HepG2 (cell line): ENCODE measurements at regions not wholly inside any gene's neighbourhood (a gene's known extent, or its start where the extent isn't known, plus 50 kb on each side); places are given as distances from the start of the nearest gene placed in this dataset.

Experiments
- ATAC-seq: fragments of 200-7000 bp; cut with Tn5 transposase; 3 replicates; pipeline ENCODE4 v1.9.1; 2020; ENCODE audit warnings: mild to moderate bottlenecking, moderate library complexity
- BruUV-seq: library from RNA; stranded (reverse); fragments of 400-500 nt; replicated peaks from 2 replicates; lab custom pipeline; 2021; lab: Mats Ljungman, UMichigan
- CTCF ChIA-PET: fragments of 300-600 bp; formaldehyde crosslinking; extraction: SDS; loops from one replicate; lab custom pipeline; 2021; ENCODE audit warnings: low total read pairs, inconsistent platforms, low intra/inter-chr PET ratio; lab: Yijun Ruan, JAX
- POLR2A ChIA-PET: fragments of 350-600 bp; sonication (Branson Sonifier 250); formaldehyde crosslinking; loops from one replicate; lab custom pipeline; 2020; ENCODE audit warnings: antibody characterized with exemption, inconsistent platforms; lab: Yijun Ruan, JAX
- DNase-seq: peaks from one replicate; pipeline ENCODE4 v3.0.0-alpha.2; 2015; ENCODE audit warnings: low spot score
- FAIRE-seq: peaks from 3 replicates; lab custom pipeline; 2011; peaks lifted over from hg19 to GRCh38; lab: Jason Lieb, UNC
- H2AFZ ChIP-seq: one replicate; pipeline ENCODE4 v1.6.1; 2011; ENCODE audit warnings: low read length, inconsistent platforms
- H3K27ac ChIP-seq: fragments of 300-600 bp; 3 replicates; pipeline ENCODE4 v1.8.0; 2011; ENCODE audit warnings: mixed run types, mild to moderate bottlenecking, mixed read lengths, low read length, inconsistent platforms; ENCODE audit not compliant: insufficient read depth; ENCODE audit errors: extremely low read length
- H3K27me3 ChIP-seq, 2 experiments: fragments of 200-600 bp in 1 of 2; 2 replicates in 1 of 2; 3 replicates in 1 of 2; pipeline versions ENCODE4 v1.6.0 to v1.8.0; 2011; ENCODE audit warnings: low read length in 2 of 2, mild to moderate bottlenecking in 2 of 2, moderate library complexity in 2 of 2, inconsistent platforms in 1 of 2; ENCODE audit not compliant: insufficient read depth in 2 of 2, control insufficient read depth in 1 of 2
- H3K36me3 ChIP-seq, 2 experiments: fragments of 200-600 bp in 1 of 2; replicated peaks in 1 of 2; 2 replicates in 1 of 2; 3 replicates in 1 of 2; pipeline versions ENCODE4 v1.5.1 to v1.8.0; 2011; ENCODE audit warnings: low read length in 2 of 2, inconsistent platforms in 1 of 2; ENCODE audit not compliant: insufficient read depth in 2 of 2, control insufficient read depth in 1 of 2
- H3K4me1 ChIP-seq: 2 replicates; pipeline ENCODE4 v1.5.1; 2012; ENCODE audit warnings: low read length, inconsistent platforms; ENCODE audit not compliant: insufficient read depth
- H3K4me2 ChIP-seq: 2 replicates; pipeline ENCODE4 v1.6.0; 2011; ENCODE audit warnings: low read depth, low read length, inconsistent platforms
- H3K4me3 ChIP-seq, 3 experiments: fragments of 200-600 bp in 1 of 3; sonication (generic), shearing (Covaris generic) in 1 of 3; replicated peaks in 1 of 3; 2 replicates each; pipeline ENCODE4 v1.5.1; 2011 to 2016; ENCODE audit warnings: low read length in 3 of 3, inconsistent platforms in 2 of 3, low read depth in 2 of 3, mild to moderate bottlenecking in 2 of 3, control low read depth in 1 of 3, mixed read lengths in 1 of 3; ENCODE audit not compliant: insufficient read depth in 1 of 3
- H3K79me2 ChIP-seq: one replicate; pipeline ENCODE4 v1.6.1; 2011; ENCODE audit warnings: low read length, inconsistent platforms; ENCODE audit not compliant: insufficient read depth
- H3K9ac ChIP-seq: 2 replicates; pipeline ENCODE4 v1.6.0; 2011; ENCODE audit warnings: mild to moderate bottlenecking, low read depth, low read length, inconsistent platforms; ENCODE audit not compliant: insufficient read depth
- H3K9me3 ChIP-seq: 2 replicates; pipeline ENCODE4 v1.5.1; 2012; ENCODE audit warnings: mild to moderate bottlenecking, low read length
- H4K20me1 ChIP-seq: 2 replicates; pipeline ENCODE4 v1.6.0; 2011; ENCODE audit warnings: inconsistent platforms, mild to moderate bottlenecking, low read length, moderate library complexity; ENCODE audit not compliant: insufficient read depth
- ARID4A ChIP-seq: sonication (generic); formaldehyde crosslinking; IDR thresholded peaks from 2 replicates; pipeline ENCODE4 v1.5.0; 2020; ENCODE audit warnings: mild to moderate bottlenecking, missing genetic modification reagents, borderline replicate concordance
- CENPX ChIP-seq: sonication (generic); formaldehyde crosslinking; IDR thresholded peaks from 2 replicates; pipeline ENCODE4 v1.9.0; 2021; ENCODE audit warnings: mild to moderate bottlenecking, missing genetic modification reagents, moderate library complexity
- FOXK2 ChIP-seq: fragments of 450-650 bp; IDR thresholded peaks from 2 replicates; pipeline ENCODE4 v1.6.1; 2016
- GFI1 ChIP-seq: sonication (generic); formaldehyde crosslinking; IDR thresholded peaks from 2 replicates; pipeline ENCODE4 v1.5.0; 2020; ENCODE audit warnings: missing genetic modification reagents, mild to moderate bottlenecking, borderline replicate concordance
- KAT7 ChIP-seq: IDR thresholded peaks from 2 replicates; pipeline ENCODE4 v1.6.1; 2018; ENCODE audit warnings: borderline replicate concordance, missing compliant biosample characterization
- MAFF ChIP-seq: IDR thresholded peaks from 2 replicates; pipeline ENCODE4 v1.6.1; 2011; ENCODE audit warnings: low read depth, low read length, improper control_type of control experiment
- PHF8 ChIP-seq: sonication (generic); formaldehyde crosslinking; IDR thresholded peaks from 2 replicates; pipeline ENCODE4 v1.5.0; 2020; ENCODE audit warnings: missing genetic modification reagents
- POGZ ChIP-seq: sonication (generic); formaldehyde crosslinking; IDR thresholded peaks from 2 replicates; pipeline ENCODE4 v1.4.0; 2020; ENCODE audit warnings: mild to moderate bottlenecking, missing genetic modification reagents
- WIZ ChIP-seq: sonication (generic); formaldehyde crosslinking; IDR thresholded peaks from 2 replicates; pipeline ENCODE4 v1.5.1; 2020; ENCODE audit warnings: mild to moderate bottlenecking, missing genetic modification reagents
- ZBTB33 ChIP-seq: sonication (generic); formaldehyde crosslinking; IDR thresholded peaks from 2 replicates; pipeline ENCODE4 v1.4.0; 2020; ENCODE audit warnings: missing genetic modification reagents
- ZNF143 ChIP-seq: sonication (generic); formaldehyde crosslinking; IDR thresholded peaks from 2 replicates; pipeline ENCODE4 v1.4.0; 2020; ENCODE audit warnings: missing genetic modification reagents
- ZNF432 ChIP-seq: sonication (generic); formaldehyde crosslinking; IDR thresholded peaks from 2 replicates; pipeline ENCODE4 v1.5.0; 2020; ENCODE audit warnings: missing genetic modification reagents, mild to moderate bottlenecking, borderline replicate concordance
- whole genome bisulfite sequencing: methylation state at CpG from one replicate; pipeline ENCODE4 v1.1.6; 2017; ENCODE audit warnings: low lambda C conversion rate; 5-methylcytosine and 5-hydroxymethylcytosine counted together
- in situ Hi-C: cut with HindIII; loops from 2 replicates; pipeline ENCODE4 v1.10.0; 2017; ENCODE audit warnings: low pct_unique_long_range_greater_than_20kb; ENCODE audit not compliant: extremely low pct_ligation_motif_present
- intact Hi-C: fragments of 100-400 bp; cut with micrococcal nuclease; formaldehyde crosslinking; loops from one replicate; pipeline ENCODE4 v1.10.0; 2022; ENCODE audit not compliant: unreplicated experiment

GRCh38 chr12:59973515-59973914 lies 377.7 kb downstream of the SLC16A7 start:
- ATAC-seq, result no peak
- Histone ChIP-seq H3K27ac (no peak overlapping the region), H3K9me3 (no peaks in the 10 kb centered on the region), H3K79me2 (no peaks in the 10 kb centered on the region), H4K20me1 (no peaks in the 10 kb centered on the region), H3K36me3 (no peaks in the 10 kb centered on the region), H3K4me1 (no peaks in the 10 kb centered on the region), H3K4me3 (no peak overlapping the region), H2AFZ (no peak overlapping the region), H3K4me2 (no peak overlapping the region), H3K27me3 (no peaks in the 10 kb centered on the region), H3K9ac (no peak overlapping the region)
- intact Hi-C loops, result no loop called here
- no TSS peak for BruUV-seq
- TF ChIP-seq KAT7 (no peak), ZNF432 (CRISPR knock-in tag) (no peak), FOXK2 (no peak), WIZ (CRISPR knock-in tag) (no peak), CENPX (no peak), ZNF143 (CRISPR knock-in tag) (no peak), POGZ (CRISPR knock-in tag) (no peak), GFI1 (CRISPR knock-in tag) (no peak), PHF8 (no peak), ARID4A (CRISPR knock-in tag) (no peak), ZBTB33 (no peak), MAFF (no peak)
- in situ Hi-C loops, result no loop called here
- no peak for DNase-seq
- 0% methylated on average over 2 of the region's 2 CpGs for WGBS
- ChIA-PET POLR2A (no interaction called here), CTCF (no interaction called here)
- no peak for FAIRE-seq
